Erythroblast (primary cell): ENCODE measurements at regions not wholly inside any gene's neighbourhood (a gene's known extent, or its start where the extent isn't known, plus 50 kb on each side); places are given as distances from the start of the nearest gene placed in this dataset.

Experiments used
- GATA1 ChIP-seq: IDR thresholded peaks from 2 replicates; pipeline ENCODE4 v1.6.1; 2011; ENCODE audit warnings: low read depth, mild to moderate bottlenecking, control low read depth, low read length, moderate library complexity
- POLR2A ChIP-seq: IDR thresholded peaks from 2 replicates; pipeline ENCODE4 v1.6.1; 2011; ENCODE audit warnings: mild to moderate bottlenecking, low read length

DNA sequence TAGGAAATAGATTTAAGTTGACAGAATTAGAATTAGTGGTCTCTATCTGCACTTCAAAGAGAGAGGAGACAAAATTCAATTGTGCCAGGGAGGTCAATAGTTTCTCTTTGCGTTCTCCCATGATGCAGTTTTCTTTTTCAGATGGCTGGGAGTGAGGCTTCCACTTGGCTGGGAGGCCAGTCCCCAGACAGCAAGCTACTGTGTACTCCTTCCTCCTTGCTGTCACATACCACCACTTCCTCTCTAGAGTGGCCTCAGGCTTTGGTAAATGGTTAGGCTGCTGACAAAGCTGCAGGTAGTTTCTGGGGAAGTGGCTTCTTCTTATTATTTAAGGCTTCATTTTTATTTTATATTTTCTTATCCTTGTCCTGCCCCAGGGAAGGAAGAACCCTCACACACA lies 106.2 kb upstream of the HS3ST4 start:
- TF ChIP-seq POLR2A: no peak
- TF ChIP-seq GATA1: no peak
